ENCODE measurements at regions not wholly inside any gene's neighbourhood (a gene's known extent, or its start where the extent isn't known, plus 50 kb on each side); places are given as distances from the start of the nearest gene placed in this dataset.

DNA sequence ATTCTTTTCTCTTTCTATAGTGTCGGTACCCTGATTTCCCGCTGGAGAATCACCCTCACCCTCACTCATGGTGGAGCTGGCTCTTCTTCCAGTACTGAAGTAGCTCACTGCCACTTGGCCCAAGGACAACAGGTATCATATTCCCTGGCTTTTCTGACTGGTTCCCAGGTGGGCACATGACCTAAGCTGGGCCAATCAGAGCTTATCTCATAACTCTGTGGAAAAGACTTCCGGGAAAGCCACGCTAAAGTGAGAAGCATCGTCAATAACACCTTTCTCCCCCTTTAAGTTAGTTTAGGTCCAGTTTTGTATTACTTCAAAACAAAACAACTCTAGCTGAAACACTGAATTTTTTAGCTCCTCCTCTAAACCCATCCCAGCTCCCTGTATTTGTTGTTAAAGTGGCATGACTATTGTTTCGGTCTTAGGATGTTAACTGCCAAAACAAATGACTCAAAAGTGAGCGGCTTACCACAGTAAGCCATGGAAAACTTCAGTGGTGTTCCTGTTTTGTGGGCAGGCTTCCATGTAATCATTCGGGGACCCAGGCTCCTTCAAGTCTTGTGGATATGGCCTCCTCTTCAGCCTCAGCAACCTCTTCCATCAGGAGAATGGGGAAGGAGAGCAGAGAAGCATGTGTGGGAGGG is 137.4 kb upstream of the DLX2 start:
- H3K36me3 ChIP-seq (ENCODE audit: control insufficient read depth, low read length) = no peaks in the 10 kb centered on the region
- H3K4me2 ChIP-seq (ENCODE audit: low read length) = no peak overlapping the region
- no peak overlapping the region for H3K27ac ChIP-seq (ENCODE audit: low read depth, low read length)
- H3F3A ChIP-seq (ENCODE audit: control insufficient read depth, insufficient read depth) = no peaks in the 10 kb centered on the region
- H3K79me2 ChIP-seq (ENCODE audit: control insufficient read depth, low read length) = no peaks in the 10 kb centered on the region
- no peak for TF ChIP-seq EZH2phosphoT487 (IDR thresholded peaks at IDR 0.05; ENCODE audit: borderline replicate concordance, low read length)
- TF ChIP-seq CTCF (IDR thresholded peaks at IDR 0.05; ENCODE audit: low read depth, low read length, poor library complexity, severe bottlenecking) = no peak
- no peaks in the 10 kb centered on the region for H3K9me2 ChIP-seq (replicated peaks; ENCODE audit: control insufficient read depth, low read length)
- peaks cover 10% of the 10 kb centered on the region for H3K27me3 ChIP-seq (ENCODE audit: control insufficient read depth, low read length)
- H3K4me1 ChIP-seq (ENCODE audit: control insufficient read depth, low read length) = no peaks in the 10 kb centered on the region
- H3K4me3 ChIP-seq (ENCODE audit: low read length) = no peak overlapping the region
- H4K20me1 ChIP-seq (ENCODE audit: control insufficient read depth, insufficient read depth, low read depth, low read length) = no peaks in the 10 kb centered on the region
- no peaks in the 10 kb centered on the region for H3K9me3 ChIP-seq (ENCODE audit: control insufficient read depth, insufficient read depth, low read length)

DNA sequence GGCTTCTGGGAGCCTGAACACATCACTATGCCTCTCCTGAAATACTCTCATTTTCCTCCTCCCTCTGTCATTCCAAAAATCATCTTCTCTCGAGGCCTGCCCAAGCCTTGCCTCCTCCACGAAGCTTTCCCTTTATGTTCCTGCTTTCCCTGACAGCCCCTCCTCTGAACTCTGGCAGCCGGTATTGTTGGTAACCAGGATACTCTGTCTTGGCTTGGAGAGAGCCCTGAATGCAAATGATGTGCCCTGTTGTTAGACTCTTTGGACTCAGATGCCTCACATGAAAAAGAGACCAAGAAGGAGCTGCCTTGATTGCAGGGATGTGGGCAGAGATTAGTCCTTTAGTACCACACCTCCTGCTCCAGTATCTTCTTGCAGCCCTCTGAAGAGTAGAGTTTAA is 138.5 kb upstream of the DLX2 start:
- no peaks in the 10 kb centered on the region for H3K4me1 ChIP-seq (ENCODE audit: control insufficient read depth, low read length)
- H3K79me2 ChIP-seq (ENCODE audit: control insufficient read depth, low read length) = no peaks in the 10 kb centered on the region
- H3K27me3 ChIP-seq (ENCODE audit: control insufficient read depth, low read length) = peaks cover under 1% of the 10 kb centered on the region; the same call in 1 of the 2 replicates
- no peak overlapping the region for H3K4me2 ChIP-seq (ENCODE audit: low read length)
- no peak for TF ChIP-seq CTCF (IDR thresholded peaks at IDR 0.05; ENCODE audit: low read depth, low read length, poor library complexity, severe bottlenecking)
- no peak for TF ChIP-seq EZH2phosphoT487 (IDR thresholded peaks at IDR 0.05; ENCODE audit: borderline replicate concordance, low read length)
- no peaks in the 10 kb centered on the region for H3K9me2 ChIP-seq (replicated peaks; ENCODE audit: control insufficient read depth, low read length)
- H3F3A ChIP-seq (ENCODE audit: control insufficient read depth, insufficient read depth) = no peaks in the 10 kb centered on the region
- no peak overlapping the region for H3K27ac ChIP-seq (ENCODE audit: low read depth, low read length)
- H4K20me1 ChIP-seq (ENCODE audit: control insufficient read depth, insufficient read depth, low read depth, low read length) = no peaks in the 10 kb centered on the region
- no peaks in the 10 kb centered on the region for H3K9me3 ChIP-seq (ENCODE audit: control insufficient read depth, insufficient read depth, low read length)
- no peaks in the 10 kb centered on the region for H3K36me3 ChIP-seq (ENCODE audit: control insufficient read depth, low read length)
- H3K4me3 ChIP-seq (ENCODE audit: low read length) = no peak overlapping the region

DNA sequence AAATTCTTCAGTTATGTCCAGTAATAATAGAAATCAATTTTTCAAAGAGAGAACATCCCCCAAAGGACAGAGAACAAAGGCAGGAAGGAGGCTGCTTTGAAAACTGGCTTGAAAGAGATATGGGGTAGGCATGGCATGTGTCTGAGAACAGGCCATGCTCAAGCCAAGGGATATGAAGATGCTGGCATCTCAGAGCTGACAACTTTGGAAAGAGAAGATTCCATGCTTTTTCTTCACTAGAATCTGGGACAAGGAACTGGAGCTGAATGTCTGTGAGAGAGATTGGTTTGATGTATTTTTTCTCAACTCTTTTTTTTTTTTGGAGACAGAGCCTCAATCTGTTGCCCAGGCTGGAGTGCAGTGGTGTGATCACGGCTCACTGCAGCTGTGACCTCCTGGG is 139.8 kb upstream of the DLX2 start:
- no peak overlapping the region for H3K4me3 ChIP-seq (ENCODE audit: low read length)
- H3K79me2 ChIP-seq (ENCODE audit: control insufficient read depth, low read length) = no peaks in the 10 kb centered on the region
- no peak overlapping the region for H3K27ac ChIP-seq (ENCODE audit: low read depth, low read length)
- H3K9me2 ChIP-seq (replicated peaks; ENCODE audit: control insufficient read depth, low read length) = no peaks in the 10 kb centered on the region
- H3K27me3 ChIP-seq (ENCODE audit: control insufficient read depth, low read length) = no peaks in the 10 kb centered on the region
- TF ChIP-seq EZH2phosphoT487 (IDR thresholded peaks at IDR 0.05; ENCODE audit: borderline replicate concordance, low read length) = no peak
- no peak for TF ChIP-seq CTCF (IDR thresholded peaks at IDR 0.05; ENCODE audit: low read depth, low read length, poor library complexity, severe bottlenecking)
- no peaks in the 10 kb centered on the region for H3K4me1 ChIP-seq (ENCODE audit: control insufficient read depth, low read length)
- no peaks in the 10 kb centered on the region for H4K20me1 ChIP-seq (ENCODE audit: control insufficient read depth, insufficient read depth, low read depth, low read length)
- H3K9me3 ChIP-seq (ENCODE audit: control insufficient read depth, insufficient read depth, low read length) = no peaks in the 10 kb centered on the region
- H3K4me2 ChIP-seq (ENCODE audit: low read length) = no peak overlapping the region
- H3K36me3 ChIP-seq (ENCODE audit: control insufficient read depth, low read length) = no peaks in the 10 kb centered on the region
- no peaks in the 10 kb centered on the region for H3F3A ChIP-seq (ENCODE audit: control insufficient read depth, insufficient read depth)
